GM21786 (cell line): ENCODE measurements at regions not wholly inside any gene's neighbourhood (a gene's known extent, or its start where the extent isn't known, plus 50 kb on each side); places are given as distances from the start of the nearest gene placed in this dataset.
A peak's percentile ranks its signal among the peaks of the same experiment; 100 is the strongest.

ENCODE experiments used
- ATAC-seq: cut with Tn5 transposase; IDR thresholded peaks from one replicate; pipeline ENCODE4 v1.9.1; 2021; ENCODE audit not compliant: unreplicated experiment

DNA sequence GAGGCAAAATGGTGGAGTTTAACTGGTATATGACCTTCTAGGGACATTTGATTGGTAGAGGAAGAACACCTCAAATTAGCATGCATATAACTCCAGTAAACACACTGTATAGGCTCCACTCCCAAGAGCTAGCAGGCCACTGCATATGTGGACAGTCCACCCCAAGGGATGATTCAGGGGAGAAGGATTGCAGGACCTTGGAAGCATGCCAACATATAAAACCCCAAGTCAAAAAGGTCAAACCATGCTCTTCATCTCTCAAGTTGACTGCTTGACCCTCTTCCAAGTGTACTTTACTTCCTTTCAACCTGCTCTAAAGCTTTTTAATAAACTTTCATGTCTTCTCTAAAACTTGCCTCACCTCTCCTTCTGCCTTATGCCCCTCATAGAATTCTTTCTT lies 459.9 kb upstream of the CCDC179 start:
- ATAC-seq, result no peak

DNA sequence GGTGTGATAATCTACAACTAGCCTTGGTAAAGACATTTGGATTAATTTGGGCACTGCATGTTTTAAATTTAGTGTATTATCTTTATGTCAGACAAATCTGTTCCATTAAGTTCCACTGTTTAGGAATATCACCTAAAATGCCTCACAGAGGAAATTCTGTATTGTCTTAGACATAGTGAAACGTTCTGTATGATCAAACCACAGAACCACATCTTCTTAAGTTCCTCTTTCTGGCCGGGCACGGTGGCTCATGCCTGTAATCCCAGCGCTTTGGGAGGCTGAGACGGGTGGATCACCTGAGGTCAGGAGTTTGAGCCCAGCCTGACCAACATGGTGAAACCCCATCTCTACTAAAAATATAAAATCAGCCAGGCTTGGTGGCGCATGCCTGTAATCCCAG lies 475.3 kb upstream of the CCDC179 start:
- ATAC-seq, result peak; percentile 66

DNA sequence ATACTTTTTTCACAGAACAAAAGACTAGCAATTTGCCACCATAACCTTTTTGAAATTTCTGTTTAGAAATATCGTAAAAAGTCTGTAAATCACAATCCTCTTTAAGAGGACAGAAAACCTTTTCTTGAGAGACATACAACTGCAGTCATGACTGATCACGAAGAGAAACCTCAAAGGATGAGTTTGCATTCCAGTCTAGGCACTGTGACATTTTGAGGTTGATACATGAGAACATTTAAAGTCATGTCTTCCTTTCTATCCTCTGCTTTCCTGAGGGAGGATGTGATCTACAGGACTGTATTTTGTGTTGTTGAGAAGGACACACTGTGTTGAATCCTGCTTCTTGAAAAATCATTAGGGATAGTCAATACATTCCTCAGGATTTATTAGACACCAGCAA lies 476.7 kb upstream of the CCDC179 start:
- ATAC-seq, result no peak

DNA sequence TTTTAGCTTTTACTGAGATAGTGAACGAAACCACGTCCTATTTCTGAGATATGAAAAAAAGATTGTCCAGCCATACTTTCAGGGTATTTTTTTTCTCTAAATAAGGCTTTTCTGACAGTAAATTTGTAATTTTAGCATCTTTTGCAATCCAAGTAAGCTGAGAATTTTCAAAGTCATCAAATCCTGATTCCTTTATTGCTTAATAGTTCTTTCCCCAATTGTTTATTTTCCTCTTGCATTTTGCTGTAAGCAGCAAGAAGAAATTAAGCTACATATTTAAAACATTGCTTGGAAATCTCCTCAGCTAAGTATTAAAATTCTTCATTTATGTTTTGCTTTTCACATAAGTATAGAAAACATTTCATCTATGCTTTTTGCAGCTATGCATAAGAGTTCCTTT lies 493.3 kb upstream of the CCDC179 start:
- ATAC-seq, result no peak

DNA sequence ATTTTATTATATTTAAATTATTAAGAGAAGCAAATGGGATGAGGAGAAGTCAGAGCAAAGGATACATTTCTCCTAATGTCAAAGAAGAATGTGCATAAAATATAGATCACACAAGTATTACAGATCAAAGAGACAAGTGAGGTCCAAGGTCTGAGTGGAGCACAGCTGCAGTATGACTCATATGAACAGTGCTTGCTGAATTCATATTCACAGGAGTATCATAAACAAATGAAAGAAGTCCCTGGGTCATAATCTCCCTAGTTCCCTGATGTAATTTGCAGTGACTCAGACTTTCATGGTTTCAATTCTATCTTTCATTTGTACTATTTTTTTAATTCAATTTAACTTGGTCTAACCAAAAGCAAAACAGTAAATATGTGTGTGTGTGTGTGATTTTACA lies 499.0 kb upstream of the CCDC179 start:
- no peak for ATAC-seq

DNA sequence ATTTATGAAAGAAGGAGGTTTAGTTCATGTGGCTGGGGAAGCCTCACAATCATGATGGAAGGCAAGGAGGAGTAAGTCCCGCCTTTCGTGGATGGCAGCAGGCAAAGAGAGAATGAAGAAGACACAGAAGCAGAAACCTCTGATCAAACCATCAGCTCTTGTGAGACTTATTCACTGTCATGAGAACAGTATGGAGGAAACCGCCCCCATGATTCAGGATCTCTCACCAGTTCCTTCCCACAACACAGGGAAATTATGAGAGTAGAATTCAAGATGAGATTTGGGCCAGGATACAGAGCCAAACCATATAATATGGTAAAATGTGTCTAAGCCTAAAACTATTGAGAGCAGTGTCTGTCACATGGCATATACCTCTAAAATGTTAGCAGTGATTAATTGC lies 503.8 kb upstream of the CCDC179 start:
- ATAC-seq, result no peak

DNA sequence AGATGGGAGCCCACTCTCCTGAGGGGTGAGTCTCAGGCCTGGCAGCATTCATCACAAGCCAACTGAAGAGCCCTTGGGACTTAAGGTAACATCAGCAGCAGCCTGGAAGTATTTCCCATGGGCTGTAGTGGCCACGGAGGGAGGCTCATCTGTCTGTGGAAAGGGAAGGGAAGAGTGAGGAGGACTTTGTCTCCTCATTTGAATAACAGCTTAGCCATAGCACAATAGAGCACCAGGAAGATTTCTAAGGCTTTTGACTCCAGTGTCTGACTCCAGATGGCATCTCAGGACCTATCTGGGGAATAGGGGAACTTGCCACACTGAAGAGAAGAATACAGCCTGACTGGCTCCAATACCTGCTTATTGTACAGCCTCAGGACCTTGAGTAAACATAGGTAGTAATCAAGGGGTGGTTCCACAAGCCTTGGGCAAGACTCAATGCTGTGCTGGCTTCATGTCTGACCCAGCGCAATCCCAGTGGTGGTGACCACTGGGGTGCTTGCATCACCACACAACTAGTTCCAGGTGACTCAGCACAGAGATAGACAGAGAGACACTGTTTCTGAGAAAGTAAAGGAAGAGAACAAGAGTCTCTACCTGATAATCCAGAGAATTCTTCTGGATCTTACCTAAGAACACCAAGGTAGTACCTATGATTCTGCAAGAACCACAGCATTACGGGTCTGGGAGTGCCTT lies 510.5 kb upstream of the CCDC179 start:
- ATAC-seq, result no peak

DNA sequence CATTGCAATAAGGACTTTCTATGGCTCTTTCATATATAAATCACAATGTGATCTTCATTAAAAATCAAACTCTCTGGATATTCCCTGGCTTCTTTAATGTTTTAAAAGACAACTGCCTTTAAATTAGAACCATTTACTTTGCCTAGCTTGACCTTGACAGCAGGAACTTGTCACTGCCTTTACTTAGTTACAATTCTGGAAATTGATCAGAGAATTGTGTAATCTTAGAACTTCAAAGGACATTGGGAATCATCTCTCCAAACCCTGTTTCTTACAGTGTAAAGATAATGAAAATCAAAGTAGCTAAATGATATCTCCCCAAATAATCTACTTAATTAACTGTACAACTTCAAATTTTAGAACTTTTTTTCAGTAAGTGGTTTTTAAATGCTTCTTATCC lies 517.6 kb upstream of the CCDC179 start:
- no peak for ATAC-seq

DNA sequence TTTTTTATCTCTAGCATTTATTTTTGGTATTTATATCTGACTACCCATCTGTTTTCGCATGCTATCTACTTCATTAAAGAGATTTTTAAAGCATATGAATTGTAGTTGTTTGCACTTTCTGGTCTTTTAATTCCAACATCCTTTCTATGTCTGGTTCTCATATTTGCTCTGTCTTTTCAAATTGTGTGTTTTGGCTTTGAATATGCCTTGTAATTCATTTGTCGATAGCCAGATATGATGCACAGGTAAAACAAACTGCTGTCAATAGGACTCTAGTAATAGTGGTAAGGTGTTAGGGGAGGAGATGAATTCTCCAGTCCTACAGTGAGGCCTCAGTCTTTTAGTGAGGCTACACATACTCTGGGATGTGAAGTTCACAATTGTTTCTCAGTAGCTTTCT lies 530.8 kb upstream of the CCDC179 start:
- ATAC-seq, result no peak

DNA sequence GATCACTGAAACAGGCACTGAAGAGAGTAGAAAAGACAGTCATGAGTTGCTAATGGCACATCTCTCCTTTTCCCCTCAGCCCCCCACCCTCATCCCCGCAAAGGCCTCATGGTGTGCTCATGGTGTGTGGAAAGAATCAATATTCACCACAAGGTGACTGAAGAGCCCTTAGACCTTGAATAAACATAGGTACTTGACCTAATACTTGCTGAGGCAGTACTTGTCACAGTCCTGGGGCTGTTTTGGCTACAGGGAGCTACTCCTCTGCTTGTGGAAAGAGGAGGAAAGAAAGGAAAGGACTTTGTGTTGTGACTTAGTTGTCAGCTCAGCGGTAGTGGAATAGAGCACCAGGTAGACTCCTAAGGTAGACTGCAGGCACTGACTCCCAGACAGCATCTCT lies 537.8 kb upstream of the CCDC179 start:
- no peak for ATAC-seq

DNA sequence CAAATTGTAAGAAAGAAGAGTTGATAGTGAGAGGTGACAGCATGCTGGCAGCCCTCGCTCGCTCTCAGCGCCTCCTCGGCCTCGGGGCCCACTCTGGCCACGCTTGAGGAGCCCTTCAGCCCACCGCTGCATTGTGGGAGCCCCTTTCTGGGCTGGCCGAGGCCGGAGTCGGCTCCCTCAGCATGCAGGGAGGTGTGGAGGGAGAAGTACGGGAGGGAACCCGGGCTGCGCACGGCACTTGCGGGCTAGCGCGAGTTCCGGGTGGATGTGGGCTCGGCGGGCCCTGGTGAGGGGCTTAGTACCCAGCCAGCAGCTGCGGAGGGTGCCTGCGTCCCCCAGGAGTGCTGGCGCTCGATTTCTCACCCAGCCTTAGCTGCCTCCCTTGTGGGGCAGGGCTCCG lies 539.7 kb upstream of the CCDC179 start:
- ATAC-seq, result no peak

DNA sequence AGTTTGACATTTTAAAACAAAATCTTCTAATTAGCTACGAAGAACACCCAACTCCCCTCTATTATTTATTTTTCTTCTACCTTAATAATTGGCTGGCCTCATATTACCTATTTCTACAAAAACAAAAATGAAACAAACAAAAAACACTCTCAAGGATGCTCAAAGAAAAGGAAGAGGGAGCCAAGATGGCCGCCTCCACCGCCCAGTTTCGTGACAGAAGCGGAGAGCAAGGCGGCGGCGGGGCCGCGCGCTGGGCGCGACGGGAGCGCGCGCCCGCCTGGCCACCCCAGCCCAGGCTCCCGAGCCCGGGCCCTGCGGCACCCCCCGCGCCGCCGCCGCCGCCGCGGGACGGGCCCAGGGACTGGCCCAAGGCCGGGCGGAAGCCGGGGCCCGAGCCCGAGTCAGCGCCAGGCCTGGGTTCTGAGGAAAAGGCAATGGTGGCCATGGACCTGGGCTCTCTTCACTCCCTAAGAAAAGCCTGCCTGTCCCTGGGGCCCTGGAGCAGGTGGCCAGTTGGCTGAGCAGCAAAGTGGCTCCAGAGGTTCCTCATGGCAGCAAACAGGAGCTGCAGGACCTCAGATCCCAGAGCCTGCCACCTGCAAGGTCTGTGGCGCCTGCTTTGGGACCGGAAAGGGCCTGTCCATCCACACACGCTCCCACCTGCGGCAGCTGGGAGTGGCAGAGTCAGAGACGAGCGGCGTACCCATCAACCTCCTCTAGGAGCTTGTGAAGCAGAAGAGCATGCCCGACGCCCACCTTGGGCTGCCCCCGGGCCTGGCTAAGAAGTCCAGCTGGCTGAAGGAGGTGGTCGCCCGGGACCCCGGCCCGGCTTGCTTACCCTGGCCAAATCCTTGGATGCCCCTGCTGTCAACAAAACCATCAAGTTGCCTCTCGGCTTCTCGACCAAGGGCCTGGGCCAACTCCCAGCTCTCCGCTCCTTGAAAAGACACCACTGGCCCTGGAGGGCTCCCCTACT lies 543.2 kb upstream of the CCDC179 start:
- ATAC-seq, result no peak

DNA sequence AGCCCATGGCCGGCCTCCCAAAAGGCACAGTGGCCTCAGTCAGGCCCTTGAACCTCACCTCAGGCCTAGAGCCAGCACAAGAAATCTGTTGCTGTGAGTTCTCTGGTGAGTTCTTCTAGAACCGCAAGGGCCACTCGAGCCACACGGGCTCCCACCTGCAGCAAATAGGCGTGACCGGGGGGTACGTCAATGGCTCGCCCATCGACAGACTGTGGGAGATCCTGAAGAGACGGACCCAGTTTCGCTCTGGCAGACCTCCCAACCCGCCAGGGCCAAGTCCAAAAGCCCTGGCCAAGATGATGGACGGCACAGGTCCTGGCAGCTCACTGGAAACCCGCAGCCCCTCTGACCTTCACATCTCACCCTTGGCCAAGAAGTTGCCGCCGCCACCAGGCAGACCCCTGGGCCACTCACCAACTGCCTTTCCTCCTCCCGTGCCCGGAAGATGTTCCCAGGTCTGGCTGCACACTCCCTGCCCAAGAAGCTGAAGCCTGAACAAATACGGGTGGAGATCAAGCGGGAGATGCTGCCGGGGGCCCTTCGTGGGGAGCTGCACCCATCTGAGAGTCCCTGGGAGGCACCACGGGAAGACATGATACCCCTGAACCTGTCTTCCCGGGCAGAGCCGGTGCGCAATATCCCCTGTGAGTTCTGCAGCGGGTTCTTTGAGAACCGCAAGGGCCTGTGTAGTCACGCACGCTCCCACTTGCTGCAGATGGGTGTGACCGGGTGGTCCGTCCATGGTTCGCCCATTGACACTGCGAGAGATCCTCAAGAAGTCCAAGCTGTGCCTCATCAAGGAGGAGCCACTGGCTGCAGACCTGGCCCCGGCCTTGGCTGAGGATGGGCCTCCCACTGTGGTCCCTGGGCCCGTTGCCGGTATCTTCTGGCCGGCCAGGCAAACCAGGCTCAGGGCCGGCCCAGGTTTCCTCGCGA lies 544.2 kb upstream of the CCDC179 start:
- ATAC-seq, result no peak

DNA sequence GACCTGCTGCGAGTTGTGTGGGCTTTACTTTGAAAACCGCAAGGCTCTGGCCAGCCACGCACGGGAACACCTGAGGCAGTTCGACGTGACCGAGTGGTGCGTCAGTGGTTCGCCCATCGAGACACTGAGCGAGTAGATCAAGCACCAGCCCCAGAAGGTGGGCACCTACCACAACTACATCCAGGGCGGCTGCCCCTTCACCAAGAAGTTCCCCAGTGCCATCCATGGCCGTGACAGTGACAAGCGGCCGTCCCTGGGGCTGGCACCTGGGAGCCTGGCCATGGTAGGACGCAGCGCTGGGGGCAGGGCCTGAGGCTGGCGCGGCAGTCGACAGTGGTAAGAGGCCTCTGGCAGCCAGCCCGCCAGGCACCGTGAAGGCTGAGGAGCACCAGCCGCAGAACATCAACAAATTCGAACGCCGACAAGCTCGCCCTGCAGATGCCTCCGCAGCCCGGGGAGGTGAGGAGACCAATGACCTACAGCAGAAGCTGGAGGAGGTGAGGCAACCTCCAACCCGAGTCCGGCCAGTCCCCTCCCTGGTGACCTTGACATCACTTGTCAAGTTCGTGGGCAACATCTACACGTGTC lies 545.2 kb upstream of the CCDC179 start:
- no peak for ATAC-seq

DNA sequence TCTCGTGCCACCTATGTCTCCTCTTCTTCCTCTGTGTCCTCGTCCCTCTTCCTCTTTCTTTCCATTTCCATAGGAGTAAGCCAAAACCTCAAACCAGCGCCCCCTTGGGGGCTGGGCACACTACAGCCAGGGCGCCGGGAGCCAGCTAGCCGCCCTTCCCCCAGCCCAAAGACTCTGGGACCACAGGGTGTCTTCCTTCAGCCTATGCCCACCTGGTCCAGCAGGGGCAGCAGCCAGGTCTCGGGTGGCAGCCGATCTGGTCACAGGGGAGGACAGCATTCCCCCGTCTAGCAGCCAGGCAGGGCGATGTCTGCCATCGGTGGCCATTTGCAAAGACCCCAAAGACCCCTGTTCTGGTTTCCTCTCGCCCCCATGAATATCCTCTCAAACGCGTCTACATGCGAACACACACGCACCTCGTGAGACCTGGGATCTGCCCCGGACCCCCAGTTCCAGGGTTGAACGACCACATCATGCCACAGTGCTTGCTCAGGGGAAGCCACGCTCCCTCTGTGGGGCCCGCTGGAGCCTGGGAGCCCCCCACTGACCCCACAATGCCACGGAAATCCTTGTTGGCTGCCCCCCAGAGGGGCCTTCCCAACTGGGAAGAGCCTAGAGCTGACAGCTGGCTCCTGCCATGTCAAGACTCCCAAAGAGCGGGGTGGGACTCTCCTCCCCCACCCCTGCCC lies 546.0 kb upstream of the CCDC179 start:
- no peak for ATAC-seq

DNA sequence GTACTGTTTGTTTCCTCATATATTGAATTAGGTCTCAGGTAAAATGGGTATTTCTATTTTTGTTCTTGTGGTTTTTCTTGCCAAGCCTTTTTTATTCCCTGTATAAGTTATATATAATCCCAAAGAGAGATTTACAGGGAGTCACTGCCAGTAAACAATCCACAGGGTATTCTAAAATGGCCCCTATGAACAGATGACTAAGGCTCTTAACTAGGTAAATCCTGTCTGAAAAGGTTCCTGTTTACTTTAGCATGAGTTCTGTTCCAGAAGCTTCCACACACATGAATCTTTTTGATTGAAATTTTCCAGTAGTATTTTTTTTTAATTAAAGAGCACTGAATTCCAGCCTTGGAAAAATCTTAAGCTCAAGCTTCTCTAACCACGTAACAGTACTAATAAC lies 552.8 kb upstream of the CCDC179 start:
- no peak for ATAC-seq

DNA sequence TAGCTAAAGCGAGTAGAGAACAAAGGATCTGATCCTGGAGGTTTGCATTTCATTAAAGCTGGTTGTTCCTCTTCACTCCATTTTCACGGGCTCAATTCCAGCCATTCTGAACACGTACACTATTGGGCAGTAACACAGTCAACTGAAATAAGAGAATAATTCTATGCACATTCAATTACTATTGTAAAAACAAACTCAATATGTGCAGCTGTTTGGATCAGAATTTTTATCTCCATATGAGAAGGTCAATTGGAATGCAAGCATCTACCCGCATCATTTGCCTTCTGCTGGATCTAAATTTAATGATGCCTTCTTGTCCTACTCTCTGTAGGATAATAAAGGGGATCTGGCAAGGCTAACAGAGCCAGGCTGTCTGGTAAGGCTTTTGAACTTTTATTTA lies 562.8 kb upstream of the CCDC179 start:
- ATAC-seq, result no peak

DNA sequence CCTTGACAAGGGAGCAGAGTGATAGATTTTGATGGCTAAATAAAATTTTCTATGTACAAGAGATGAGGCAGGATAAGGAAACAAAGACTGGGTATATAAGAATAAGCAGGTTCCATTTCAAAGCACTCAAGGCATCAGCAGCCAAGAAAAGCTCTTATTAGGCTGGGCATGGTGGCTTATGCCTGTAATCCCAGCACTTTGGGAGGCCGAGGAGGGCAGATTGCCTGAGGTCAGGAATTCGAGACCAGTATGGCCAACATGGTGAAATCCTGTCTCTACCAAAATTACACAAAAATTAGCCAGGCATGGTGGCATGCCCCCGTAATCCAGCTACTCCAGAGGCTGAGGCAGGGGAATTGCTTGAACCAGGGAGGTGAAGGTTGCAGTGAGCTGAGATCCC lies 563.4 kb upstream of the CCDC179 start:
- no peak for ATAC-seq

DNA sequence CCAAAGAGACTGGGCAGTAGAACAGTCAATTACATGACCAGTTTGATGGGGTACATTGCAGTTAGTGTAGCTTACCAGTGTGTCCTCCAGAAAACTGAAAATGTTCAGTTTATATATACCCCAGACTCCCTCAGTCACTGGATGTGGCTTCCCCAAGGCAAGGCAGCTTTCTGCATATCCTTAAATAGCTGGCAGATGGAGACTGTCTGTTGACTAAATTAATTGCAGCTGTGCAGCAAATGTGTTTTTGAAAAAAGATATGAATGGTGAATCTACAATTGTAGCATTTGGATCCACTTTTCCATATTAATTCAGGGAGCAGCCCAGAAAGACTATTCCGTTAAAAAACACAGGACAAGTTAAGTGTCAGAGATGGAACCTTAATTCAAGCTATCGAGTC lies 565.1 kb upstream of the CCDC179 start:
- ATAC-seq, result no peak

DNA sequence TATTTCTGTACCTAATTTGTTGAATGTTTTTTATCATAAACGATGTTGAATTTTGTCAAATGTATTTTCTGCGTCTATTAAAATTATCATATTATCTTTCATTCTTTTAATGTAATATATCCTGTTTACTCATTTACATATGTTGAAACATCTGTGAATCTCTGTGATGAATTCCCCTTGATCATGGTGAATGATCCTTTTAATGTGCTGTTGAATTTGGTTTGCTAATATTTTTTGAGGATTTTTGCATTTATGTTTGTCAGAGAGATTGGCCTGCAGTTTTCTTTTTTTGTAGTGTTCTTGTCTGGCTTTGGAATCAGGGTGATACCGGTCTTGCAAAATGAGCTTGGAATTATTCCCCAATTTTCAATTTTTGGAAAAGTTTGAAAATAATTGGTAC lies 569.3 kb upstream of the CCDC179 start:
- no peak for ATAC-seq
